Parathyroid adenoma (tissue), 2 donors: ENCODE measurements at regions not wholly inside any gene's neighbourhood (a gene's known extent, or its start where the extent isn't known, plus 50 kb on each side); places are given as distances from the start of the nearest gene placed in this dataset.

Source experiments
- H2AFZ ChIP-seq: fragments of 300-600 bp; sonication (generic); one replicate; pipeline ENCODE4 v1.7.0; 2017; ENCODE audit warnings: antibody characterized with exemption, mild to moderate bottlenecking
- H3K27ac ChIP-seq: fragments of 300-600 bp; sonication (generic); one replicate; pipeline ENCODE4 v1.7.0; 2017
- H3K27me3 ChIP-seq: fragments of 300-600 bp; sonication (generic); one replicate; pipeline ENCODE4 v1.7.0; 2017; ENCODE audit warnings: low read length; ENCODE audit not compliant: control insufficient read depth, insufficient read depth
- H3K36me3 ChIP-seq: fragments of 300-600 bp; sonication (generic); one replicate; pipeline ENCODE4 v1.7.0; 2017; ENCODE audit warnings: low read length; ENCODE audit not compliant: control insufficient read depth, insufficient read depth
- H3K4me1 ChIP-seq: fragments of 300-600 bp; sonication (generic); one replicate; pipeline ENCODE4 v1.7.0; 2017; ENCODE audit warnings: control low read depth
- H3K4me2 ChIP-seq: fragments of 300-600 bp; sonication (generic); one replicate; pipeline ENCODE4 v1.7.0; 2017; ENCODE audit warnings: low read length
- H3K4me3 ChIP-seq: fragments of 300-600 bp; sonication (generic); one replicate; pipeline ENCODE4 v1.7.0; 2017; ENCODE audit warnings: low read depth, low read length
- H3K79me2 ChIP-seq: fragments of 300-600 bp; sonication (generic); one replicate; pipeline ENCODE4 v1.7.0; 2017; ENCODE audit warnings: control low read depth
- H3K9ac ChIP-seq: fragments of 300-600 bp; sonication (generic); one replicate; pipeline ENCODE4 v1.7.0; 2017; ENCODE audit warnings: mild to moderate bottlenecking
- H3K9me3 ChIP-seq: fragments of 300-600 bp; sonication (generic); one replicate; pipeline ENCODE4 v1.7.0; 2017; ENCODE audit warnings: low read length; ENCODE audit not compliant: control insufficient read depth
- CTCF ChIP-seq: fragments of 300-600 bp; sonication (generic); IDR thresholded peaks from one replicate; pipeline ENCODE4 v1.7.0; 2017; ENCODE audit warnings: antibody characterized with exemption, mild to moderate bottlenecking
- donor health status: primary hyperparathyroidism.

- Histone ChIP-seq H3K79me2 (no peaks in the 10 kb centered on the region), H3K4me2 (no peak overlapping the region), H3K27ac (no peak overlapping the region), H3K4me3 (no peak overlapping the region), H3K9me3 (no peaks in the 10 kb centered on the region), H3K27me3 (no peaks in the 10 kb centered on the region), H2AFZ (no peak overlapping the region), H3K36me3 (no peaks in the 10 kb centered on the region), H3K4me1 (no peaks in the 10 kb centered on the region), H3K9ac (no peak overlapping the region)
- no peak for TF ChIP-seq CTCF
Measured at GRCh38 chr11:115706626-115707135, 202.5 kb upstream of the CADM1 start.

- Histone ChIP-seq H3K4me1 (no peaks in the 10 kb centered on the region), H3K27ac (no peak overlapping the region)
- no peak for TF ChIP-seq CTCF
Measured at GRCh38 chr11:115705200-115705599, 201.0 kb upstream of the CADM1 start.

GRCh38 chr11:115700981-115701875 is 197.0 kb upstream of the CADM1 start:
- H3K36me3 ChIP-seq: no peaks in the 10 kb centered on the region

More at GRCh38 chr11:115705200-115705599, 201.0 kb upstream of the CADM1 start:
- H3K36me3 ChIP-seq: no peaks in the 10 kb centered on the region
- H2AFZ ChIP-seq: no peak overlapping the region
- H3K27me3 ChIP-seq: no peaks in the 10 kb centered on the region
- H3K9me3 ChIP-seq: no peaks in the 10 kb centered on the region
- H3K4me3 ChIP-seq: no peak overlapping the region
- H3K79me2 ChIP-seq: no peaks in the 10 kb centered on the region
- H3K9ac ChIP-seq: no peak overlapping the region
- H3K4me2 ChIP-seq: no peak overlapping the region

GRCh38 chr11:115700496-115700895 is 196.3 kb upstream of the CADM1 start:
- Histone ChIP-seq H3K36me3 (no peaks in the 10 kb centered on the region), H3K79me2 (no peaks in the 10 kb centered on the region), H3K9me3 (no peaks in the 10 kb centered on the region), H3K9ac (no peak overlapping the region), H3K4me1 (no peaks in the 10 kb centered on the region), H3K4me2 (no peak overlapping the region), H3K4me3 (no peak overlapping the region), H3K27me3 (no peaks in the 10 kb centered on the region), H2AFZ (no peak overlapping the region), H3K27ac (no peak overlapping the region)
- no peak for TF ChIP-seq CTCF

More at GRCh38 chr11:115700981-115701875, 197.0 kb upstream of the CADM1 start:
- no peaks in the 10 kb centered on the region for H3K27me3 ChIP-seq
- H3K4me2 ChIP-seq: no peak overlapping the region
- TF ChIP-seq CTCF: no peak
- no peak overlapping the region for H3K4me3 ChIP-seq
- no peaks in the 10 kb centered on the region for H3K79me2 ChIP-seq
- no peak overlapping the region for H3K9ac ChIP-seq
- no peaks in the 10 kb centered on the region for H3K9me3 ChIP-seq
- no peak overlapping the region for H3K27ac ChIP-seq
- H2AFZ ChIP-seq: no peak overlapping the region
- no peaks in the 10 kb centered on the region for H3K4me1 ChIP-seq
